GM21367 (cell line): ENCODE measurements at regions not wholly inside any gene's neighbourhood (a gene's known extent, or its start where the extent isn't known, plus 50 kb on each side); places are given as distances from the start of the nearest gene placed in this dataset.
"Not testable (repeated sequence)": the region's sequence is repeated elsewhere in the genome, so short reads cannot be mapped to it uniquely, and the experiment has no call there.

Experiments
- ATAC-seq: cut with Tn5 transposase; IDR thresholded peaks from one replicate; pipeline ENCODE4 v1.9.1; 2021; ENCODE audit not compliant: unreplicated experiment

DNA sequence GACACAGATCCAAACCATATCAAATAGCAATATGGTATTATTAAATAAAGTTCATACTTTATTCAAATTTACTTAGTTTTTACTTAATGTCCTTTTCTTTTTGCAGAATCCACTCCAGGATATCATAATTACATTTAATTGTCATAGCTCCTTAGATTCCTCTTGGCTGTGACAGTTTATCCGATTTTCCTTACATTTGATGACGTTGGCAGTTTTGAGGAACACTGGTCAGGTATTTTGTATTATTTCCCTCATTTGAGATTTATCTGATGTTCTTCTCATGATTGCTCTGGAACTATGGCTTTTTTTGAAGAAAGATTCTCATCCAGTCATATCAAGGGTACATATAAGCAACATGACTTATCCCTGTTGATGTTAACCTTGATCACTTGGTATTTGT lies 198.3 kb upstream of the STAC start:
- no peak for ATAC-seq

DNA sequence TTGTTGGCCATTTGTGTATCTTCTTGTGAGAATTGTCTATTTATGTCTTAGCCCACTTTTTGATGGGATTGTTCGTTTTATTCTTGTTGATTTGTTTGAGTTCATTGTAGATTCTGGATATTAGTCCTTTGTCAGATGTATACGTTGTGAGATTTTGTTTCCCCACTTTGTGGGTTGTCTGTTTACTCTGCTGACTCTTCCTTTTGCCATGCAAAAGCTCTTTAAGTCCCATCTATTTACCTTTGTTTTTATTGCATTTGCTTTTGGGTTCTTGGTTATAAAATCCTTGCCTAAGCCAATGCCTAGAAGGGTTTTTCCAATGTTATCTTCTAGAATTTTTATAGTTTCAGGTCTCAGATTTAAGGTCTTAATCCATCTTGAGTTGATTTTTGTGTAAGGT lies 193.1 kb upstream of the STAC start:
- not testable (repeated sequence) for ATAC-seq

DNA sequence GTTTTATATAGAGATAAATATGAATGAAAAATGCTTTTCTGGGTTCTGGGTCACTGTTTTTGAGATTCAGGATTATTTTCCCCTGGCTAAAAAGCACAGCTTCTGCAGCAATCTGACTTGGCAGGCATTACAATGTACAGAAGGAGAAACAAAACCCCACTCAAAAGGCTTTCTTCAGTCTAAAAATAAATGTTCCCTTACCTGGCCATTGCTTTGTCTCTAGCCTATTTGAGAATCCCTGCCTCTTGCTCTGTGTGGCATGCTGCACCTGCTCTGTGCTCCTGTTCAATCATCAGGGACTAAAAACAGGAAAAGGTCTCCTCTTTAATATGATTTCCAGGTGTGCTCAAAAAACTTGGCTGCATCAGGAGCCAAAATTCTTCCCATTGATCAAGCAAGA lies 187.4 kb upstream of the STAC start:
- ATAC-seq = no peak

DNA sequence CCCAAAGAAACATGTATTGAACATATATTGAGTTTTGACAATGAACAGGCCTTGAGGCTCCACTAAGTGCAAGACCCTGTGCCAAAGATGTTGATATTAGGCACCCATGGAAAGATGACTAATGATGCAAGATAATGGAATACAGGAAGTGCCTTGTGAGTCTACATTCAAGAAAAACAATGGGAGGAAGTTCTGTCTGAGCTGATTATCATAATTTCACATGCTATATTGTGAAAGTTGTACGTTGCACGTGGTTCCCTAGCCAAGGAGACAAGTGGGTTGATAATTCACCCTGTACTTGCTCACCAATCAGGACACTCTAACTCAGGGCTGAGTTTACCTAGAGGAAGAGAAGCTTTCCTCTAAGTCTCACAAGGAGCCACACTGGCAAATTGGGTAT lies 186.9 kb upstream of the STAC start:
- ATAC-seq = no peak

DNA sequence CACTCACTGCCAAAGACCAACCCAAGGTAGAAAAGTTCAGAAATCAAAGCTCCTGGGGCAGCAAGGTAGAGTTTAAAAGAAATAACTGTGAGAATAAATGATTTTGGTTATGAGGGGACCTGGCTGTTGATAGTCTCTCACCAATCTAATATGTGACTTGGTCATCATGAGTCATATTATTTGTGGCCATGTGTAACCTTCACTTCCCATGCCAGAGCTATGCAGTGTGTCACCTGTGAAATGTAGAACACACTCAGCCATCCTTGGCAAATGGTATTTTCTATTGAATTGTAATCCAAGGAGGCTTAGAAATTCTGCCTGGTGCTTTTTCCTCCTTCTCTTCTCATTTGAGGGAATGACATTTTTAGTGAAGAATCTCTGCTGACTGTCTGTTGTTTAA lies 184.2 kb upstream of the STAC start:
- no peak for ATAC-seq

DNA sequence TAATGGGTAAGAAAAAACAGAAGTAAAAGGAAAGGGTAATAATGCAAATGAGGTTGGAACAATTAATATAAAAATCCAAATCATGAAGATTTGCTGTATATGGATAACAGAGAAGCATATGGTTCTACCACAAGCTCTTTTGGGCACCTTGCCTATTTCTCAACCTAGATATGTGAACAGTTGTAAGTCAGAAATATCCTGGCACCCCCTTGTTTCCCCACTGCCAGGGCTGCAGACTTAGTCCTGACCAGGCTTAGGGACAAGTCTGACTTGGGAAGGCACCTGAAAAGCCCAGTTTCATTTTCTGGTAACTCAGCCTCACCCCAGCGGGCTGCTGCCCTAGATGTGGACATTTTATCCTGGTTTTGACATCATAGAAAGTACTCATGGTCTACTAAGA lies 183.2 kb upstream of the STAC start:
- ATAC-seq = no peak

DNA sequence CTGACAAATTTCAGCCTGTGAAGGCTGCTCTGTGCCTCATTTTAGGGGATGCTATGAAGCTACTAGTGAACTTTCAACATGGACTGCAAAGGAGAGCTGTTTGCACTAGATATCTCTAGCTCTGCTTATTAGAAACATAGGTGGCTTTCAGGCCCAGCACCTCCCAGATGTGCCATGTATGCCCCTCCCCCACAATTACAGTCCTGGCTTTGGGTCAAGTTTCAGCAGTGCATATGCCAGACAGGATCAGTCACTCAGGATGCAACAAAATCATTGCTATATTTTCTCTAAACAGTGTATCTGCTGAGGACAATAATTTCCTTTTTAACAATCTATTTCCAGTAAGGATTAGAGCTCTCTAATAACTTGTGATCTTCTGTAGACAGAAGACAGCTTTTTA lies 178.8 kb upstream of the STAC start:
- ATAC-seq = no peak

DNA sequence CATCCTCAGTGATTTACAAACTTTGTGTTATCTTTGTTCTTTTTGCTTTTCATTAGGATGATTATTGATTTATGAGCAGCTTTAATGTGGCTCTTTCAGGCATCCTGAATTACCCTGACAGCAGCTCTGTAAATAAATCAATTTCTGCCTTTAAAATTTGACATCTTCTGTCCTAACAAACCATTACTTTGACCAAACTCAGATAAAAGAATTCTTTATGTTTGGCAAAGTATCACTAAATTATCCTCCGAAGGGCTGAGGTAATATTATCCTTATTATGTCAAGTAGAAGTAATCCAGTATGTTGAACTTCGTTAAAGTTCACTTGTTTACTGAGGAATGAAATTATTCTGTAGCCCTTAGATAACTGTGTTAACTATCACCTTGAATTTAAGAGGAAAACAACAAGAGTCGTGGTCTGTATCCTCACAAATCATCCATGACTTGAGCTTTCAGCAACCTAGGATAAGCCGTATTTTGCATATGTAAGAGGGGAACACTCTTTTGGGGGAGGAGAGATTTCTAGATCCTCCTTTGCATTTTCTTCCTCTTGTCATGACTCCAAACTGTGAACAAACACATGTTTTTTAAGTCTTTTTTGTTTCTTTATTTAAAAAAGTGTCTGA lies 173.2 kb upstream of the STAC start:
- no peak for ATAC-seq

DNA sequence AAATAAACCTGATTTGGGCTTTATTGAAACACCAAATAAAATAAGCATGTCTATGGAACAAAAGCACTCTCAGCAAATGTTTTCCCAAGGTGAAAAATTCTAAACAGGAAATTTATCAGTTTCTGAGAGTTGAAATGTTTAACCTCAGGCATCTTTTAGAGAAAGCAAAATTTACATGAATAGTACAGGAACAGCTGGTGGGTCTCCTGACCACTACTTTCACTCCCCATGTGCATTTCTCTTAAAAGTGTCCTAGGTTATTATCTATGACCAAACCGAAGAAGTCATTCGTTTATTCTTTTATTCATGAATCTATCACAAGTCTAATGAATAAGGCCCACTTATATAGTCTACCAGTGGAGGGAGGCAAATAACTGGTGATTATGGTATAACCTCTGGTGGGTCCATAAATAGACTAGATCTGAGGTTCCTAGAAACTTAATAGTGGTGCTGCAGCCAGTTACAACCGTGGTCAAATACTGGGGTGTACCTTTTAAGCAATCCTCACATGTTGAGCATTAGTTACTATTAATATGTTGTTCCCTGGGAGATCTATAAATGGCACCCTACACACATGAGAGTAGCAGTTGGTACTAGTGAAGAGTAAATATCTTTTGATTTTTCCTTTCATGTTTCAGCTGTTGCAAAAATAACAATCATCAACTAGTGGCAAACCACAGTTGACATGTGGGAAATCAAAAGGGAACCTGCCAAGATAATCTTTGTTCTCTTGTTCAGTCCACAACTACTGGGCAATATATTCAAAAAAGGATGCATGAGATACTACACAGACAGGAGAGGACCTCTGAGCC lies 169.3 kb upstream of the STAC start:
- no peak for ATAC-seq

DNA sequence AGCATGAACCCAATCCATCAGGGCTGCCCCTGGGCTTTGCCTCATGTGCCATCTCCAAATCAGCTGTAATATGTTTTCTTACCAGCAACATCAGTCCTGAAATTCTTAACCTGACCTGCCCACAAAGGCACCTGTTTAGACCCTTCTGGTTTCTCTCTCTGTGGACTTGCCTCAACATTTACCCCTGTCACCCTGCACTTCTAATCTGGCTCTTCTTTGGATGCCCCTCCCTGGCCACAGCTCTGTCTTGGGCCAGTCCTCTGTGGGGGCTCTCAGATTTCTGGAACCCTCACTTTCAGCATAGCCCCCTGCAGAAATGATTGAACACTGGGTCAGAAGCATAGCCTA lies 168.7 kb upstream of the STAC start:
- no peak for ATAC-seq

DNA sequence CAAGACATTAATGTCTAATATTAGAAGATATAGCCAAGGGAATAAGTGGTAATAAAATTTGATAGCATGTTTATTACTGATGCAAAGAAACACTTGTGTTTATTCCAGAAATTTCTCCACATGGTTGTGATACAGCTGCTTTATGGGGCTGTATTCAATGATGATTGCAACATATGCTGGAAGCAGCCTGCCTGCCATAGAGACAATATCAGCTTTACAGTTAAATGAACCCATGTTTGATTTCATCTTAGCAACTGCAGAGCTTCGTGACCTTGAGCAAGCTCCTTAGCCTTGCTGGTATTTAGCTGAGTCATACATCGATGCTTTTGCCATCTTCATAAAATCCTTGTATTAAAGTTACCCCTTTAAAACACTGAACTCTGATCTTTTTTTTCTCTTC lies 168.1 kb upstream of the STAC start:
- no peak for ATAC-seq

DNA sequence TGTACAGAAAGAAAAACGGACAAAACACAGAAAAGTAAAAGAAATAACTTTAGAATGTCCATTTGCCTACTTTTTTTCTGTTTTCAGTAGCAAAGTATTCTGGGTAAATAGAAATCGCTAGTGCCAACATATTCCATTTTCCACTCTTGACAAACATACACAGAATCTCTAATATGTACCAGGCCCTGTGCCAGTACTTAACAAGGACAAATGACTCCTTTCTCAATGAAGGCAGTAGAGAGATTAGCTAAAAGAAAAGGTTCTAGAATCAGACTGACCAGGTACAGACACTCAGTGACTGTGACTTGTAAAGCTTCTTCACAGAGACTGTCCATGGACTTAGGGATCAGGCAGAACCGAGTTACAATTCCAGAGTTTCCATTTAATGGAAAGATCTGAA lies 165.8 kb upstream of the STAC start:
- ATAC-seq = no peak

DNA sequence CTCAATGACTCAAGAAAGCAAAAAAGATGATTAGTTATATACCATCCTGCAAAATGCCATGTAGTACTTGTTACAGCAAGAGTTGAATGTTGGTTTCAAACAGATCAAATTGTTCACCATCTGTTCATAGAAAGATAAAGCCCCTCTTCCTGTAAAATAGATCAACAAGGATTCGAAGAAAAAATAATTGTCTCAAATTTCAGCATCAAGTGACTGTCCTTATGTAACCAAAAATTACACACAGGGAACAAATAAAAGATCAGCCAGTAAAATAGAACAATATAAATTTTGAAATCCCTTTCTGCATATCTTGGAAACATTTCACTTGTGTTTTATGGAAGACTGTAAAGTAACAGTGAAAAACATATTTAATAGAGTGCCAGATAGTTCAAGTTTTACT lies 165.1 kb upstream of the STAC start:
- no peak for ATAC-seq

DNA sequence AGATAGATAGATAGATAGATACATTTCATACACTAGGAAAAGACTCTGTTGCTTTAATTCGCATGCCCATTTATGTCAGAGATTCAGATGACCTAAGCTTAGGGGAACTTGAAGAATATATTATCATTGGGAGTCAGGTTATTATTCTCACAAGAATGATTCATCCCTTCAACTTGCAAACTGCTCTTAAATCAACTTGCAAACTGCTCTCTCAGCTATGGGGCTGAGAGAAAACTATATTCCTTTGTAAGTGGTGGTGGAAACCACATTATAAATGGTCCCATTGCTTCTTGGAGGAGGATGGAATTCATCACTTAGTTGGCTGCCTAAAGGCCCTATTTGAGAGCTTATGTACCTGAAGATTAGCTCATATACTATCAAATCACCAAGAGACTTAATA lies 160.9 kb upstream of the STAC start:
- ATAC-seq = no peak

DNA sequence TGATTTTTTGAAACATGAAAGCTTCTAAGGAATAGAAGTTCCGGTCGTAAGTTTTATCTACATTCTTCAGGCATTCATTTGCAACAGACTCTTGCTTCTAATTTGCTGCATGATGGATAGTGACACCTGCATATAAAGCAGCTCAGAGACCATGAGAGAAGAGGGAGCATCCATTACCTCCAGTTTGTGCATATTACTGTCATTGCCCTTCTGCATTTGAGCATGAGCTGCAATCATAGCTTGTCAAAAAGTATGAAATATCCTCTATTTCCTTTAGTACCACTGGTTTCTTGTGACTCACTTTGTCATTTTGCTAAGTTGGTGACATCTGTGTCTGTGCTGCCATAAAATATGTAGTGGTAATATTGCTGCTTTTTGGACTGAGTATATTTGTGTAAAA lies 160.1 kb upstream of the STAC start:
- no peak for ATAC-seq

DNA sequence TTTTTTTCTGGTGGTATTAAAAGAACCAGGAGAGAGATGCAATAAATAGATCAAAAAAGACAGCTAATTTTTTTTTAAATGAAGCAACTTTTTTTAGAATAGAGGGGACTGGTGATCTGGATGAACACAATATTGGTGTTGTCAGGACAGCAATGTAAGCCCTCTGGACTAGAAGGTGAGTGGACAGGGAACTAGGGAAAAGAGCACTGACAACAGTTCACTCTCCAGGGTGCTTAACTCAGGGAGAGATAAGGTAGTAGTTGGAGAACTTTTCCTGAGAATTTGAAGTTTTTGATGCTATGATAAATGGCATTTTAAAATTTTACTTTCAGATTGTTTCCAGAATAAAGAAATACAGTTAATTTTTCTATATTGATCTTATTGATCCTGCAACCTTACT lies 158.3 kb upstream of the STAC start:
- no peak for ATAC-seq

DNA sequence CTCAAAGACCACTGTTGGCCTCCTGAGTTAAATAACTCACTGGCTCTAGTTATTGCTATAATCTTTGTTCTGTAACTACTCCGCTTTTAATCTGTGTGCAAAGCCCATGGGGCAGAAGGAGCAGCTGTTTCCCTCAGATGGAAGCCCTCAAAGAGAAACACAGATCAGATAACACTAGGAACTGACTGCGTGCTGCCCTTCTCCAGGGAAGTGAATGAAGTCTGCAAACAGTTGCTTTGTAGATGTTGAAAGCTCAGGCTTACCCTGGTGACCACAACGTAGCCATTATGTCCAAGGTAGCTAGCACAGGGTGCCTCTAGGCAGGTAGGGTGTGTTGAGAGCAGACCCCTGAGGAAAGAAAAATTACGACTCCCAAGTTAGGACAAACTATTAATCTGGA lies 152.3 kb upstream of the STAC start:
- no peak for ATAC-seq

DNA sequence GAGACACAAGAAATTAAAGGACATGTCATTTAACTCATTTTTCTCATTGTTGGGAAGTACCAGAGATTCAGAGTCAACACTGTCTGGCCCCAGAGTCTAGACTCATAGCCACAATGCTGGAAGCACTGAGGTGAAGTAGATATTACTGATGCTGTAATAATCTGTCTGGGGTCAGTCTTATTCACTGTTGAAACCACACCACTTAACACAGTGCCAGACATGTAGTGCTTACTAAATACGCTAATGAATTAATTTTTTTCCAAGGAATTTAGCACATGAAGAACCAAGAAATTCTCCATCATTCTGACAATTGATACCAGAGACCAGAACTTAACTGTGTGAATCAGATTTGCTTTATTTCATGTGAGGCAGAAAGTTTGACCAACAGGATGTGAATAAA lies 150.8 kb upstream of the STAC start:
- no peak for ATAC-seq

DNA sequence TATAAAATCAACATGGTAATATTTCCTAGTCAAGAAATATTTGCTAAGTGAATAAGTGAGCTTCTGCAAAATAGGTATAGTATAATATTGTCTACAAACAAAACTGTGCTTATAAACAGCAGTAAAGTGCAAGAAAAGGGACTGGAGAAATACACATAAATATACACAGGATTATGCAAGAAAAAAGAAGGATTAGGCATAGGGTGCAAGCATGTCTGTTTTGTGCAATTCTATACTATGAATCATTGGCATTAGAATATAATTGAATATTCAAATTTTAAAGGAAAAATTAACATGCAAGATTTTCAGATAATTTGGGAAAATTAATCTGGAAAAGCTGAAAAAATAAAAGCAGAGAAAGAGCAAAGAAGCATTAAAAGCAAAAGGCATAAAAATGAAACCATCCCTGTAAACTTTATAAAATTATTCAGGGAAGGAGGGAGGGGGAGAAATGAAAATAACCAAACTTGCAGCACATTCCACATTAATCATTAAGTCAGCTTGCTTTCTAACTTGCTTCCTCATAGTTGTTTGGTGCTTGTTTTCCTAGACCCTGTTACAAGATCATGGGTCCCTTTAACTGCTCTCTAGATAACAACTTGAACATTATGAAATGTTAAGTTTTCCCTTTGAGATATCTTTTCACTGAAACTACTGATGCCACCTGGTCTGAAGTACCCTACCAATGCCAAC lies 147.4 kb upstream of the STAC start:
- no peak for ATAC-seq

DNA sequence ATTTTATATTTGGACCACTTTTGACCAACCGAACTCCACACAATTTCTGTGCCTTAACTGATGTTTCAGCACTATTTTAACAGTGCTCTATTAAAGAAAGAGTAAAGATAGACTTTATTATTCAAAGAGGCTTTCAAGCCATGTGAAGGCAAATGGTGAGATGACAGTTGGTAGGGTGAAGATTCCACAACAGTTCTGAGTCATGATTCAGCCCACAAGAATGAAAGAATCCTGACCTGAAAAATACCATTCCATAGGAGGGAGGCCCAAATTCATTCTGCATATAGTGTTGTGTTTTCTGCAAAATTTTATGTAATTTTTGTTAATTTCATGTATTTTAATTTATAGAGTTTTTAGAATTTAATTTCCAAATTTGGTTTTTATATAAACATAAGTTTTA lies 135.6 kb upstream of the STAC start:
- no peak for ATAC-seq

DNA sequence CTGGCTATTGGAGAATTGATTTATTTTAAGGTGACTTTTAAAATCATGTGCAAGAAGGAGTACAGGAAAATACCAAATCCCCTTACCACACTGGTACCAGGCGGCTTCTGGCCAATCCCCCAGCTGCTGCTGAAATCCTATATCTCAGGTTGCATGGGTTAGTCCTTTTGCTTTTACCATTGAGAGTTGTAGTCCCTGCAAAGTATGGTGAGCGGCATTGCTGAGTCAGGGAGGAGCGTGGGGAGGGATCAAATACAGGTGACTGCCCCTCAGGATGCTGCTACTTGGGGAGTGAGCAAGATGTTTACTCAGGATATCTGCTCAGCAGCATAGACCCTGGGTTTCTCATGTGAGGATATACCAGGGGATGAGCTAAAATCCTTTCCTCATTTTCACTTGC lies 131.9 kb upstream of the STAC start:
- ATAC-seq = no peak

DNA sequence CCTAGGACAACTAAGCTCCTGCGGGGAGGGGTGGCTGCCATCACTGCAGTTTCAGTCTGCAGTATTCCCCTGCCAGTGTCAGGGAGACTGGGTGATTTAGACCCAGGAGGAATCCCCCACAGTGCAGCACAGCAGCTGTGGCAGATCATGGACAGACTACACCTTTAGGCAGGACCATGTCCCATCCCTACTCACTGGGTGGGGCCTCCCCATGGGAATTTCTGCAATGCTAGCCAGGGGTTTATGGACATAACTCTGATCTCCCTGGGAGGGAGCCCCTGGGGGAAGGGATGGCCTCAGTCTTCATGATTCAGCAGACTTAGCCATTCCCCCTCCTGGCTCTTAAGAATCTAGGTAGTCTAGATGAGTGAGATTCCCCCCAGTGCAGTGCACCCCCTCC lies 130.1 kb upstream of the STAC start:
- no peak for ATAC-seq
